Upper lobe of left lung (tissue), 4 donors: ENCODE measurements at regions not wholly inside any gene's neighbourhood (a gene's known extent, or its start where the extent isn't known, plus 50 kb on each side); places are given as distances from the start of the nearest gene placed in this dataset.

Experiments
- EP300 ChIP-seq, 4 donors: sonication (generic); formaldehyde crosslinking; IDR thresholded peaks; one replicate each; pipeline ENCODE4 v1.5.1; 2017; ENCODE audit warnings: antibody characterized with exemption in 4 of 4, control low read depth in 2 of 4
- POLR2A ChIP-seq, 4 donors: fragments of 450-650 bp; IDR thresholded peaks; one replicate each; pipeline ENCODE4 v1.5.1; 2016 to 2017; ENCODE audit warnings: antibody characterized with exemption in 4 of 4, mild to moderate bottlenecking in 2 of 4
- POLR2AphosphoS5 ChIP-seq, 2 donors: sonication (generic); formaldehyde crosslinking; IDR thresholded peaks; one replicate each; pipeline ENCODE4 v1.5.1; 2017; ENCODE audit warnings: antibody characterized with exemption in 2 of 2
- TF ChIP-seq, protein P1 (sequence below), 6 experiments: fragments of 450-650 bp in 4 of 6; fragments of 200-600 bp in 2 of 6; sonication (generic) in 2 of 6; IDR thresholded peaks; one replicate each; pipeline ENCODE4 v1.5.1; 2016 to 2019; ENCODE audit warnings: antibody characterized with exemption in 6 of 6

DNA sequence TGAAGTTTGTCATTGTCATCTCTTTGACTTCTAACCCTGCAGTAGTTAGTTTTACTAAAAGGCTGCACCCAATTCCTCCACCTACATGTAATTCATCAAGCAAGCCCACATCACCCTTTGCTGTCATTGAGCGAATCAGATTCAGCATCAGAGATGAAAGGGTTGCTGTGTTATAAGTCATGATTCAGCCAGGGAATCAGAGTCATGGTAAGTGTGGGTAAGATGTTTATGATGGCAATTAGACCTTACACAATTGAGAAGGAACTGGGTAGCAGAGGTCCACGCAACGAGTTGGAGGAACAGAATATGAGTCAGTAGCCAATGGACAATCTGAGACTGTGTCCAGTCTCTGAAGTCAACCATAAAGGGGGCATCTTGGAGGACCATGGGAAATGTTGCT, 162.8 kb upstream of the SNX19 start:
- TF ChIP-seq, protein P1, sequence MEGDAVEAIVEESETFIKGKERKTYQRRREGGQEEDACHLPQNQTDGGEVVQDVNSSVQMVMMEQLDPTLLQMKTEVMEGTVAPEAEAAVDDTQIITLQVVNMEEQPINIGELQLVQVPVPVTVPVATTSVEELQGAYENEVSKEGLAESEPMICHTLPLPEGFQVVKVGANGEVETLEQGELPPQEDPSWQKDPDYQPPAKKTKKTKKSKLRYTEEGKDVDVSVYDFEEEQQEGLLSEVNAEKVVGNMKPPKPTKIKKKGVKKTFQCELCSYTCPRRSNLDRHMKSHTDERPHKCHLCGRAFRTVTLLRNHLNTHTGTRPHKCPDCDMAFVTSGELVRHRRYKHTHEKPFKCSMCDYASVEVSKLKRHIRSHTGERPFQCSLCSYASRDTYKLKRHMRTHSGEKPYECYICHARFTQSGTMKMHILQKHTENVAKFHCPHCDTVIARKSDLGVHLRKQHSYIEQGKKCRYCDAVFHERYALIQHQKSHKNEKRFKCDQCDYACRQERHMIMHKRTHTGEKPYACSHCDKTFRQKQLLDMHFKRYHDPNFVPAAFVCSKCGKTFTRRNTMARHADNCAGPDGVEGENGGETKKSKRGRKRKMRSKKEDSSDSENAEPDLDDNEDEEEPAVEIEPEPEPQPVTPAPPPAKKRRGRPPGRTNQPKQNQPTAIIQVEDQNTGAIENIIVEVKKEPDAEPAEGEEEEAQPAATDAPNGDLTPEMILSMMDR (IDR thresholded peaks at IDR 0.05): no peak
- no peak for TF ChIP-seq EP300 (IDR thresholded peaks at IDR 0.05)
- TF ChIP-seq POLR2A (IDR thresholded peaks at IDR 0.05): no peak
- TF ChIP-seq POLR2AphosphoS5 (IDR thresholded peaks at IDR 0.05): no peak
